Omental fat pad (tissue), 3 donors: ENCODE measurements at regions not wholly inside any gene's neighbourhood (a gene's known extent, or its start where the extent isn't known, plus 50 kb on each side); places are given as distances from the start of the nearest gene placed in this dataset.

ENCODE experiments used
- ATAC-seq: fragments of 150-250 bp; one replicate; pipeline ENCODE4 v1.9.1; 2016; ENCODE audit warnings: mild to moderate bottlenecking, moderate library complexity; ENCODE audit not compliant: low FRiP score
- DNase-seq: peaks from one replicate; pipeline ENCODE4 v3.0.0-alpha.2; 2019; ENCODE audit warnings: low spot score
- CTCF ChIP-seq, 3 donors: fragments of 450-650 bp; IDR thresholded peaks; one replicate each; pipeline ENCODE4 v1.5.1; 2016 to 2017; ENCODE audit warnings: antibody characterized with exemption in 3 of 3, mild to moderate bottlenecking in 3 of 3, moderate library complexity in 2 of 3

DNA sequence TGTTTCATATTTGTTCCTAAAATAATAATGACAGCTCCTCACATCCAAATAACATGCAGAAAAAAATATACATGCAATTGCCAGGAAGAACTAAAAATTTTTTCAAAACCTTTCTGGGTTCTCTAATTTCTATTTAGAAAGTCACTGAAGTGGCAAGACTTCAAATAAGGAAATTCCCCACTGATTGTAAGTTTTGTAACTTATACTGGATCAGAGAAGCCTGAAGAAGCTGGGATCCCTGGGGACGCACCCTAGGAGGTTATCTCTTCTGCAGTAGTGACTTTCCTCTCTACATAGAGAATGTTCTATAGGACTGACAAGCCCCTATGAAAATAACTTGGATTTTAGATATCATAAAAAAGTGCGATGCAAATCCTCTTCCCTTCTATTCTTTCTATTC is 182.6 kb downstream of the MRPL39 start:
- ATAC-seq, result no peak
- DNase-seq, result no peak
- TF ChIP-seq CTCF (IDR thresholded peaks at IDR 0.05), result no peak

GRCh38 chr21:25424048-25424447 is 183.2 kb downstream of the MRPL39 start:
- ATAC-seq (no peak), DNase-seq (no peak)
- TF ChIP-seq CTCF (IDR thresholded peaks at IDR 0.05), result no peak

- no peak for TF ChIP-seq CTCF (IDR thresholded peaks at IDR 0.05)
- DNase-seq, result no peak
- no peak for ATAC-seq
These were observed 184.4 kb downstream of the MRPL39 start for GRCh38 chr21:25422610-25423608.

DNA sequence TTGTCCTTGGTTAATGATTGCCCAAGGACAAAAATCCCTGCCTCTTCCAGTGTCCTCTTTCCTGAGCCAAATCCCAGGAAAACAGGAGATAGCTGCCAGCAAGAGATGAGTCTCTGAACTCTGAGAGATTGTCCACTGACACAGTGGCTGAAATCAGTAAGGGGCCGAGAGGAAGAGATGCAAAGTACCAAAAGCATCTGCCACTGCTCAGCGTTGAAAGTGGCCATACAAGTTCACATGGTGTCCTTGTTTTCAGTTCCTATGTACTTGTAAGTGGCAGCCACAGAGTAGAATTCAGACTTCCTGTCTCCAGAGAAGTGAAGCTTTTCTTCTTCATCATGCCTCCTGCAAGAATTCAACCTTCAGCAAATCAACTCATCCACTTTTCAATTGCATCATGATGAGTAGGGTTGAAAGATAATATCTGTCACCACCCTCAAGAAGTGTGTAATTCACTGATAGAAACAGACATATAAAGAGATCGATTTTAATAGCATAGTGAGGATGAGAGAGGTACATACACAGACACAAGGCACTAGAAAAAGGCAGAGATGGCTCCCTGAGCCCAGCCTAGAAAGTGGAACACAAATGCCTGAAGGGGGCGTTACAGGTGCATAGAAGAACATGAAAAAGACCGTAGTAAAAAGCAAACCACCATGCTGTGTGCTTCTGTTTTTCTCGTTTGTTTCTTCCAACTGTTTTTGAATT is 185.8 kb downstream of the MRPL39 start:
- ATAC-seq (no peak), DNase-seq (no peak)
- no peak for TF ChIP-seq CTCF (IDR thresholded peaks at IDR 0.05)

DNA sequence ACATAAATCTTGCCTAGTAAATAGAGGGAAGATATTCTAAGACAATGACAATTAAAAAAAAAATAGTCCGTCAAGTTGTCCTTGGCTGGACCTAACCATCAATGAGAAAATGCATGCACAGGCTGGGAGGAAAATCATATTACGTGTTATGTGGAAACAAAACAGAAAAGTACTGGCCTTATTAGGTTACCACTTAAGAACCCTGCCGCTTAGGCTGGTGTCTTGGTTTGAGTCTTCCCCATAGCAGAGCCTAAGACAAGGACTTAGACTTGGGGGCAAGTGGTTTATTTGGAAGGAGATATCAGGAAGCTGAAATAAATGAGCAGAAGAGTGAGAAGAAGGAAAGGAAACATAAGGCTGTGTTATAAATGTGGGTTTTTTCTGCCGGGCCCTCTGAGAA is 186.4 kb downstream of the MRPL39 start:
- ATAC-seq, result no peak
- no peak for TF ChIP-seq CTCF (IDR thresholded peaks at IDR 0.05)
- no peak for DNase-seq

DNA sequence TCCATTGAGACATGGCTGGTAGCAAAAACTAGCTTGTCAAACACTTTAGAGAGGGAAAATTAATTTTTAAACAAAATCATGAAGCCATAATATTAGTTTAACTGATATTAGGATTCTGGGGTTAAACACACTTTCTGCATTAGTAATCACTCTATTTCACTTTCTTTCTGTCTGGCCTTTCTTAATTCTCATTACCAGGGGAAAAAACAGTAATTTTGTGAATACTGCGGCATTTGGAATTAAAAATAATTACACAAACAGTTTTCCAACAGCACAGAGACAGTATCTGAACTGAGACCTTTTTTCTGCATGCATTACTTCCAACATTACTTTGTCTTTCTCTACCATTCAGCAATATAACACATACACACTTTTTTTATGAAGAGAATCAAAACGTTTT is 190.6 kb downstream of the MRPL39 start:
- no peak for ATAC-seq
- TF ChIP-seq CTCF (IDR thresholded peaks at IDR 0.05), result no peak
- DNase-seq, result no peak
